Esophagus (tissue), 2 donors: ENCODE measurements at regions not wholly inside any gene's neighbourhood (a gene's known extent, or its start where the extent isn't known, plus 50 kb on each side); places are given as distances from the start of the nearest gene placed in this dataset.
"Not testable (repeated sequence)": the region's sequence is repeated elsewhere in the genome, so short reads cannot be mapped to it uniquely, and the experiment has no call there.

ENCODE experiments used
- H3K27ac ChIP-seq, 2 donors: one replicate each; pipeline ENCODE4 v1.5.1; 2013; ENCODE audit warnings: low read depth in 2 of 2, mild to moderate bottlenecking in 2 of 2, inconsistent platforms in 1 of 2, low read length in 1 of 2, moderate library complexity in 1 of 2
- H3K27me3 ChIP-seq, 2 donors: one replicate each; pipeline ENCODE4 v1.6.1; 2013; ENCODE audit warnings: low read length in 2 of 2, control low read depth in 1 of 2, mild to moderate bottlenecking in 1 of 2; ENCODE audit not compliant: insufficient read depth in 2 of 2, control insufficient read depth in 1 of 2
- H3K36me3 ChIP-seq, 2 donors: one replicate each; pipeline ENCODE4 v1.6.1; 2013; ENCODE audit warnings: low read length in 1 of 2; ENCODE audit not compliant: control insufficient read depth in 2 of 2, insufficient read depth in 2 of 2
- H3K4me1 ChIP-seq, 2 donors: one replicate each; pipeline ENCODE4 v1.6.1; 2013; ENCODE audit warnings: low read length in 1 of 2; ENCODE audit not compliant: control insufficient read depth in 2 of 2, insufficient read depth in 2 of 2
- H3K4me3 ChIP-seq, 2 donors: one replicate each; pipeline ENCODE4 v1.5.1; 2013; ENCODE audit warnings: low read length in 2 of 2, mild to moderate bottlenecking in 2 of 2, low read depth in 1 of 2, moderate library complexity in 1 of 2
- H3K9me3 ChIP-seq, 2 donors: one replicate each; pipeline ENCODE4 v1.6.1; 2013; ENCODE audit warnings: mild to moderate bottlenecking in 2 of 2, low read depth in 1 of 2, low read length in 1 of 2, moderate library complexity in 1 of 2; ENCODE audit not compliant: control insufficient read depth in 2 of 2, insufficient read depth in 1 of 2
- WGBS, 2 donors: extraction: QIAGEN DNeasy Blood & Tissue Kit; methylation state at CpG; one replicate each; pipeline ENCODE4 v1.1.7; 2013; 5-methylcytosine and 5-hydroxymethylcytosine counted together
- donor health status: healthy with polysubstance abuse.
- donor health status: Bipolar disorder and iron deficiency.

- WGBS, 2 donors, result 69 to 72% methylated on average over 2 of the region's 2 CpGs
- not testable (repeated sequence) for H3K27ac ChIP-seq, H3K4me1 ChIP-seq, H3K36me3 ChIP-seq, H3K27me3 ChIP-seq, H3K4me3 ChIP-seq
- peaks cover 3 to 22% of the 10 kb centered on the region in 2 donors for H3K9me3 ChIP-seq
Observed at GRCh38 chr15:20249677-20249970, 292.0 kb downstream of the GOLGA6L6 start.

- not testable (repeated sequence) for H3K4me3 ChIP-seq, H3K4me1 ChIP-seq, H3K27me3 ChIP-seq, H3K27ac ChIP-seq, H3K36me3 ChIP-seq
- 82 to 84% methylated on average over 4 of the region's 4 CpGs for WGBS, 2 donors
- H3K9me3 ChIP-seq, result peaks cover 3 to 26% of the 10 kb centered on the region in 2 donors
Observed at GRCh38 chr15:20248434-20248833, 293.2 kb downstream of the GOLGA6L6 start.

GRCh38 chr15:20247137-20247536 is 294.5 kb downstream of the GOLGA6L6 start:
- H3K9me3 ChIP-seq, result peaks cover 3 to 27% of the 10 kb centered on the region in 2 donors
- 69 to 74% methylated on average over 6 of the region's 6 CpGs for WGBS, 2 donors
- not testable (repeated sequence) for H3K4me1 ChIP-seq, H3K36me3 ChIP-seq, H3K4me3 ChIP-seq, H3K27ac ChIP-seq, H3K27me3 ChIP-seq

- H3K9me3 ChIP-seq, result peaks cover 3 to 25% of the 10 kb centered on the region in 2 donors
- H3K4me3 ChIP-seq, H3K36me3 ChIP-seq, H3K27me3 ChIP-seq, H3K27ac ChIP-seq, H3K4me1 ChIP-seq: not testable (repeated sequence)
- 61 to 70% methylated on average over 8 of the region's 8 CpGs for WGBS, 2 donors
Observed at GRCh38 chr15:20246624-20247023, 295.0 kb downstream of the GOLGA6L6 start.

- 70 to 71% methylated on average over 3 of the region's 3 CpGs for WGBS, 2 donors
- not testable (repeated sequence) for H3K4me1 ChIP-seq, H3K4me3 ChIP-seq, H3K27me3 ChIP-seq, H3K36me3 ChIP-seq, H3K27ac ChIP-seq
- peaks cover 0 to 21% of the 10 kb centered on the region in 2 donors for H3K9me3 ChIP-seq
Observed at GRCh38 chr15:20245856-20246255, 295.7 kb downstream of the GOLGA6L6 start.

- not testable (repeated sequence) for H3K4me3 ChIP-seq, H3K36me3 ChIP-seq, H3K27ac ChIP-seq, H3K27me3 ChIP-seq, H3K4me1 ChIP-seq
- WGBS, 2 donors, result 85 to 86% methylated on average over 17 of the region's 17 CpGs
- H3K9me3 ChIP-seq, result peaks cover 0 to 24% of the 10 kb centered on the region in 2 donors
Observed at GRCh38 chr15:20244792-20245191, 296.8 kb downstream of the GOLGA6L6 start.

GRCh38 chr15:20243486-20244240 is 297.9 kb downstream of the GOLGA6L6 start:
- WGBS, 2 donors, result 60 to 68% methylated on average over 12 of the region's 12 CpGs
- not testable (repeated sequence) for H3K27me3 ChIP-seq, H3K36me3 ChIP-seq, H3K4me1 ChIP-seq, H3K27ac ChIP-seq, H3K4me3 ChIP-seq
- H3K9me3 ChIP-seq, result peaks cover 0 to 20% of the 10 kb centered on the region in 2 donors

GRCh38 chr15:20240366-20240917 is 301.2 kb downstream of the GOLGA6L6 start:
- 77 to 82% methylated on average over 14 of the region's 14 CpGs for WGBS, 2 donors
- H3K27ac ChIP-seq, result not testable (repeated sequence)
- peaks cover 4 to 14% of the 10 kb centered on the region in 2 donors for H3K9me3 ChIP-seq

GRCh38 chr15:20239186-20239585 is 302.4 kb downstream of the GOLGA6L6 start:
- H3K4me3 ChIP-seq, H3K4me1 ChIP-seq, H3K36me3 ChIP-seq, H3K27ac ChIP-seq, H3K27me3 ChIP-seq, H3K9me3 ChIP-seq: not testable (repeated sequence)
- WGBS, 2 donors, result 77 to 81% methylated on average over 4 of the region's 4 CpGs

More at GRCh38 chr15:20240366-20240917, 301.2 kb downstream of the GOLGA6L6 start:
- H3K4me1 ChIP-seq, H3K27me3 ChIP-seq, H3K36me3 ChIP-seq, H3K4me3 ChIP-seq: not testable (repeated sequence)
